CD4-positive, alpha-beta T cell treated with Interferon alpha-2 for 1 hour (primary cell): ENCODE measurements at regions not wholly inside any gene's neighbourhood (a gene's known extent, or its start where the extent isn't known, plus 50 kb on each side); places are given as distances from the start of the nearest gene placed in this dataset.
"Not testable (repeated sequence)": the region's sequence is repeated elsewhere in the genome, so short reads cannot be mapped to it uniquely, and the experiment has no call there.

Experiments
- DNase-seq, 2 donors: peaks; one replicate each; pipeline ENCODE4 v3.0.0-alpha.2; 2020 to 2022

DNA sequence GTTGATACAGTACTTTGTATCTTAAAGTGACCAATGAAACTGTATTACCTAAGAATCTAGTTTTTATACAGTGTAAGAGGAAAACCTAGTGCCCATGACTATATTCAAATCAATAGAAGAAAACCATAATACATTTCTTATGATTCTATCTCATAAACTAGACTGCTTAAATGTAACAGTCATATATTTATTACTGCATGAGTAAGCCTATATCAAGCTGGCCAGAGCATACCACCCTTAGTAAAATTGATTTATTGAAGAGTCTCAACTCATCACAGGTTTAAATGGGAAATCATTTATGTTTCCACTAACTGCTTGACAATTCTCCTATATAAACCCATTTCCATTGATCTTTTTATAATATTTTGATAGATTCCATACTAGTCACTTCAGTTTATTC lies 1059.2 kb upstream of the LRRTM1 start:
- no peak for DNase-seq

DNA sequence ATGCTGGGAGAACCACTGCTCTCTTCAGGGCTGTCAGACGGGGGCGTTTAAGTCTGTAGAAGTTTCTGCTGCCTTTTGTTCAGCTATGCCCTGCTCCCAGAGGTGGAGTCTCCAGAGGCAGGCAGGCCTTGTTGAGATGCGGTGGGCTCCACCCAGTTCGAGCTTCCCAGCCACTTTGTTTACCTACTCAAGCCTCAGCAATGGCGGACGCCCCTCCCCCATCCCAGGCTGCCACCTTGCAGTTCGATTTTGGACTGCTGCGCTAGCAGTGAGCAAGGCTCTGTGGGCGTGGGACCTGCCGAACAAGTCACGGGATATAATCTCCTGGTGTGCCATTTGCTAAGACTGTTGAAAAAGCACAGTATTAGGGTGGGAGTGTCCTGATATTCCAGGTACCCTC lies 1057.9 kb upstream of the LRRTM1 start:
- DNase-seq, result not testable (repeated sequence)

DNA sequence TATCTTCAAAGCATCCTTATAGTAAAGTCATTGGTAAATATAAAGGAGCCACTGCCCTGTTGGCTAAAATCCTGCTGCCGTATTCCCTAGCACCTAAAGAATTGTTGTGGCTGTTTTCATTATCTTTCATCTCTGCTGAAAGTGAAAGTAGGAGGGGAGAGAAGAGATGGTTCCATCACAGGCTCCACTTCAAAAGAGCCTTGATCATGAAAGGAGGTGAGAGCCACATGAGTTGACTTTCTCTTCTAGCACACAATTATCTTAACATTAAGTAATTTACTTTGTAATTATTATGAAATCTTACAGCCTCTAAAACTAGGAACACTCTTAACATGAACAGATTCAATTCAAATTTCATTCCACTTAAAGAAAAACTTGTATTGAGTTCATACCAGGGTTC lies 1050.9 kb upstream of the LRRTM1 start:
- DNase-seq, result no peak

DNA sequence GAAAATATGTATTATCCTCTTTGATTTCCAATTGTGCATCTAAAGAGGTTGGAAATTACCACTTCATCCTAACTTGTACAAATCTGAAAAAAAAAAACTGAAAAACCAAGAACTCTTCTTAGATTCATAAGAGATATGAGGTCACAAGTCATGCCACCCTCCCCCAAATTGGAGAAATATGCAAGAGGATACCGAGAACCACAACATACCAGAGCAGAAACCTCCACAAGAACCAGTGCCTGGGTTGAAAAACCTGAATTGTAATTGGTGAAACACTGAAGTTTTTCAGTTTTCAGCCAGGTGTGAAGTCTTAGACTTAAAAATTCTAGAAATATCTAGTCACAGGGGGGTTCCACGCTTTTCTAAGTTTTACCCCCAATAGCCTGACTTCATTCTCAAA lies 1029.5 kb upstream of the LRRTM1 start:
- DNase-seq, result no peak

DNA sequence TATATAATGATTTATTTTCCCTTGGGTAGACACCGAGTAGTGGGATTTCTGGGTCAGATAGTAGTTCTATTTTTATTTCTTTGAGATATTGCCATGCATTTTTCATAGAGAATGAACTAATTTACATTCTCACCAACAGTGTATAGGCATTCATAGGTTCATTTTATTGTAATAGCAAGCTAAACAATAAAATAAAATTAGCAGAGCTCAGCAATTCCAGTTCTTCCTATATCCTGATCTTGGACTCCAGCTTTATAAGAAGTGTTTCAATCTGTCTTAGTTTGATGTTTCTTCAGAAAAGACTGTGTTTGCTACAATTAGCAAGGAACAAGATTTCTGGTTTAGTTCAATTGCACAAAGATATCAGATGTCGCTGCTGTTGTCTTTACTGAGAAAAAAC lies 1024.4 kb upstream of the LRRTM1 start:
- no peak for DNase-seq

DNA sequence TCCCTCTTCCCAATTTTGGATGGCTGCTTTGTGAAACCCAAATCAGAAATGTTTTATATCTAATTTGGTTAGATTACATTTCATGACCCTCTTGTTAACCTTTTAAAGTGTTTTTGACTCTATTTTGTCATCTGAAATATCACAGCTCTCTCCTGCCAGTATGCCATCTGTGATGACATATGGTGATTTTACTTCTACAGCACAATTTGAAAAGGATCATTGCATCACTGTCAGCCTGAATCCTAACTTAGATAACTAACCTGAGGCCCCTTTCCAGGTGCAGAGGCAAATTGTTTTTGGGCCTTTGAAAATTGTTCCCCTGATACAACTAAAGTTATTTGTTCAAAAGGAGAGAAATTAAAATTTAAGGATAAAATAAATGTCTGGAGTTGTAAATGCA lies 1023.4 kb upstream of the LRRTM1 start:
- DNase-seq, result no peak

DNA sequence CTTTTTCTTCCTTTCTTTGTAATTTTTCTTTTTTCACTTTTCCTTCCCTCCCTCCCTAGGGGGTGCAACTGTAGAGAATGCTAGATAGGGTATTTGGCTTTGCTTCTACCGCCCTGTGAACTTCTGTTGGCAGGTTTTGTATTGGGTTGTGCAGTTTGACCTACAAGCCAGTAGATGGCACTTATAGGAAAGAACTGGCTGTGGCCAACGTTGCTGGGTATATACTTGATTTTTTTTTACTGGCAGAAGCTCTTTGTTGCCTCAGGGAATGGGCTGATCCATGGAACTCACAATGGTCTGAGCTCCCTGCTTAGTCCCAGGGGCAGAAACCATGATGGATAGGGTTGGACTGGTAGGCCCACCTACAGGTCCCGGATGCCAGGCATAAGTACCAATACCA lies 1019.5 kb upstream of the LRRTM1 start:
- no peak for DNase-seq

DNA sequence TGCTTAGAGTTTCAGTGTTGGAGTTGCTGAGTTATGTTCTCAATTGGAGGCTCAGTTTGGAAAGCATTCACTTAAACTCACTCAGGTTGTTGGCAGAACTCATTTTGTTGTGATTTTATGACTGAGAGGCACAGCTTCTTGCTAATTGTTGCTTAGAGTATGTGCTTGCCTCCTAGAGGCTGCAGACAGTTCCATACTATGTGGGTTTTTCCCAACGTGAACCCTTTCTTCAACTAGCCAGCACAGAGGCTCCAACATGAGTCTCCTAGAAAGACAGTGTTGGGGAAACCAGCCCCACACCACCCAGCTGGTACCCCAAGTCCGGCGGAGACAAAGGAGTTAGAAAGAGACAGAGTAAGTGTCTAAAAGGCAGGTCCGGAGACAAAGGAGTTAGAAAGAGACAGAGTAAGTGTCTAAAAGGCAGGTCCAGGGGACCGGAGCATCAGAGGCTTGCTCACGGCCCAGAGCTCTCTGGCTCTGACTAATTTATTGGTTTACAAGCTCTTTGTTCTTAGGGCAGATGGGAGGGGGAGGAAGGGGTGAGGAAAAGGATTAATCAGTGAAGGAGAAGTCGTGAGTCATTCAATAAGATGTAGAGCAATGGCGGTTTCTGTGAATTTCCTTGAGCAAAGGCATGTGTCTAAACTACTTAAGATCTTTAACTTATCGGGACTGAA lies 999.7 kb upstream of the LRRTM1 start:
- no peak for DNase-seq

DNA sequence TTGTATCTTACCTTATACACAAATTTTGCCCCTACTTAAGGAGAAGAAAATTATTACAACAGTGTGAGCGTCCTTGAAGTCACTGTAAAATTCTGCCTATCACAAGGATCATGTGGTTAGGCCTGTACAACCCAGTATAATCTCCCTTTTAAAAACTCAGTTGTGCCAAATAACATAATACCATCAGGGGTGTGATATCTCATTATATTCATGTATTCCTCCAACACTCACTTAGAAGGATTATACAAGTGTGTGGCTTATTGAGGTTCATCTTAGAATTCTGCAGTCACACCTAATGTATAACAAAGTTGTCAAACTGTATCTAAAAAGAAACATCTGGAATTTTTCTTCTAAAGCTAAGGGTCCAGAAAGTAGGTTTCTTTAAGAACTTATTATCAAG lies 998.8 kb upstream of the LRRTM1 start:
- no peak for DNase-seq

DNA sequence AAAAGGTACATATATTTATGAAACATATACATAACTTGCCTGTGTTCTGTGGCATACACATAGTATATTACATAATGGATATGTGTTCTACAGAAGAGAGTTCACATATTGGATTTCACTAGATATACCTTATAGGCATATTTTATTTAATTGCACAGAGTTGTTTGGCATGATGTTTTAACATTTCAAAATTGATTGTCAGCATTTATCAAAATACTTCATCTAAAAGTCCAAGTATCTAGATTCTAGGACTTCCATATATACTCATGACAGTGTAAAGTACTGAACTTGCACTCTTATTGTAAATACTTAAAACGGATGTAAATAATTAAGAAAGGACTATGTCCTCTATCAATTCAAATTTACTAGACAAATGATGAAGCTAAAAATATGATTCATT lies 995.3 kb upstream of the LRRTM1 start:
- no peak for DNase-seq

DNA sequence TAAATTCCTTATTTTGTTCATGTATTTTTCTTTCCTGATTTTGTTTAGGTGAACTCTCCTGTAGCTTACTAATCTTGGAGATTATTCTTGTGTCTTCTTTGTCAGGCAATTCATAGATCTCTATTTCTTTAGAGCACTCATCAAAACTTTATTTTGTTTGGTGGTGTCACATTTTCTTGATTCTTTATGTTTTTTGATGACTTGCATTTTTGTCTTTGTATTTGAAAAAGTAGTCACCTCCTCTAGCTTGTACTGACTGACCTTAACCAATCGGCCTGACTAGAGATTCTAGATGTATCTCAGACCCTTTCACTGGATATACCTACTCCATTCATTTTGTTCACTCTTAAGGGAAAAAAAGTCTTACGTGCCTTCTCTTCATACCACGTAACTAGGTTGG lies 986.3 kb upstream of the LRRTM1 start:
- no peak for DNase-seq

DNA sequence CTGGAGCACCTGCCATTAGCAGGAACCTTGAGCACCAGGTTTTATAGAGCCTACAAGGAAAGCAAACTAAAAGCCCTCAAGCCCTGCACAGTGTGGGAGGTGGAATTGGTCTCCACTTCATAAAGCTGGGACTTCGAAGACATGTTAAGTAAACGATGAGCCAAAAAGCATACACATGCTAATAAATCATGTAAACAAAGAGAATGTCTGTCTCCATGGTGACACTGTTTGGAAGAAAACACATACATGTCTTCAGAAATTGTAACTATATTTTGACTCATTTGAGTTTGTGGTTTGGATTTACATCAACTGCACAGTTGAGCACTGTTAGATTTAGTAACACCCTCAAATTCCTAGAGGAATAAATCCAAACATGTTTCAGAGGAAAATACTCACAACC lies 978.5 kb upstream of the LRRTM1 start:
- no peak for DNase-seq

DNA sequence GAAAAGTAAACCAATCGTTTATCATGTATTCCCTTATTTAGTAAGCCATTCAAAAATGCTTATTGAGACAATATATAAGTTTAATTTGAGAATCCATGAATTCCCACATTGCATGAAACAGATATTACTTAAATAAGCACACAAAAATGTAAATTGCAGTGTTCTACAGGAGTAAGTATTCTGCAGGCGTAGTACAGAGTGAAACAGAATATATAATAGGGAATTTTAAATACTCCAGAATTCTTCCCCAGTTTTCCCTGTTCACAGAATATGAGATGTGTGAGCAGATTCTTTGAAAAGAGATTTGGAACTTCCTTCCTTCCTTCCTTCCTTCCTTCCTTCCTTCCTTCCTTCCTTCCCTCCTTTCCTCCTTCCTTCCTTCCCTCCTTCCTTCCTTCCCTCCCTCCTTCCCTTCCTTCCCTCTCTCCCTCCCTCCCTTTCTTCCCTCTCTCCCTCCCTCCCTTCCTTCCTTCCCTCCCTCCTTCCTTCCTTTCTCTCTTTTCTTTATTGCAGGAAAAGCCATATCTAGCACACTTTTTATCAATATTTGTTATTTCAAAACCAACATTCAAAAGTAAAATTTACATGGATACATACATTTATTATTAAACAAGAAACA lies 977.7 kb upstream of the LRRTM1 start:
- no peak for DNase-seq

DNA sequence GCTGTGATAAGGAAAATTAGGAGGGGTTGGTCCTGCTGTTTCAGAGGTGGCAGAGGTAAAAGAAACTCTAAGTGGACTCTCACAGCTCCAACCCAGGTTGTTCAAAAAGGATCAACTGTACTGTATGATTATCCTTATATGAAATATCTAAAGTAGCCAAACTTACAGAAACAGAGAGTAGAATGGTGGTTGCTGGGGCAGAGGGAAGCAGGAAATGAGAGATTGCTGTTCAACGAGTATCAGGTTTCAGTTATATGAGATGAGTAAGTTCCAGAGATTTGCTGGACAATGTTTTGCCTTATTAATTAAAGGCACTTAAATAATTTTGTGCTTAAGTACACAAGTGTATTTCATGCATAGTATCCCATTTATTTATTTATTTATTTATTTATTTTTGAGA lies 972.0 kb upstream of the LRRTM1 start:
- DNase-seq, result no peak

DNA sequence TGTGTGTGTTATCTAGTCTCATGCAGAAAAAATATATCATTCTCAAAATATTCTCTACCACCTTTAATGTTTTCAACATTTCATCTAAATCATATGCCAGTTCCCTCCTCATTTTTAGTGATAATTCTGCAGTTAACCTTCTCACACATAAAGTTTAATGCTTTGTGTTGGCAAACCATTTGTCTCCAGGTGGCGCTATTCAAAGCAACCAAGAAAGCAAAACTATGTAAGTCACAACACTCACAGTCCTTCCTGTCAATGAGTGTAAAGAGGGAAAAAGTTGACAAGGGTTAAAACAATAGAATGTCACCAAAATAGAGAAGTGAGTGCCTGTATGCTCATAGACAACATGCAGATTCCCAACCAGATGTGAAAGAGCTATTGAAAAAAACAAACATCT lies 961.6 kb upstream of the LRRTM1 start:
- no peak for DNase-seq

DNA sequence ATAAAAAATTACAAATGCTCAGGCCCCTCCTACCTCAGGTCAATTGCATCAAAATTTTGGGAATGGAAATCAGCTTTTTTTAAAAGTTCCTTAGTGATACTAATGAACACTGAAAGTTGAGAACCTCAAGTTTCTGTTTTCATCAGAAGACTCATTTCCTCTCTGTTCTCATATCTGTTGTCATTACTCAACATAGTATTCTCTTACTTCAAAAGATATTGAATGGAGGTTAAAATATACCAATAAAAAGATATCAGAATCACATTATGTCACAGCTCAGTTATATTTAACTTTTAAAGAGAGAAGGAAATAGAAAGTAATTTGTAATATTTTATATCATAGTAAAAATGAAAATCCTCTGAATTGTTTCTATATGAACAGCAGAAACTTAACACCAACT lies 959.4 kb upstream of the LRRTM1 start:
- DNase-seq, result no peak

DNA sequence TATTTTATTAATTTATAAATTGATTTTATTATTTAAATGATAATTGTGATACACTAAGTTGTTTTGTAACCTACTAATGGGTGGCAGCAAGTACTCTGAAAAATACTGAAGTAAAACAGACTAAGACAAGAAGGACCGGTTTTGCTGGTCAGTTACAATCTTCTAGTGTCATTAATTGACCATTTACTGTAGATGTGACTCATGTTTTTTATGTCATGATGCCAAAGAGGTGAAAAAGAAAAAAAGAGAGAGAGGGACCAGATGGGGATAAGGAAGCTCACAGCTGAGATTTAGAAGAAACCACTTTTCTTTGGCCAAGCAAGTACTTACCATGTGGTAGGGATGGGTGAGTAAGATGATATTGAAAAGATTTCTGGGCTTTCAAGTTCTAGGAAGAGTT lies 955.8 kb upstream of the LRRTM1 start:
- DNase-seq, result no peak

DNA sequence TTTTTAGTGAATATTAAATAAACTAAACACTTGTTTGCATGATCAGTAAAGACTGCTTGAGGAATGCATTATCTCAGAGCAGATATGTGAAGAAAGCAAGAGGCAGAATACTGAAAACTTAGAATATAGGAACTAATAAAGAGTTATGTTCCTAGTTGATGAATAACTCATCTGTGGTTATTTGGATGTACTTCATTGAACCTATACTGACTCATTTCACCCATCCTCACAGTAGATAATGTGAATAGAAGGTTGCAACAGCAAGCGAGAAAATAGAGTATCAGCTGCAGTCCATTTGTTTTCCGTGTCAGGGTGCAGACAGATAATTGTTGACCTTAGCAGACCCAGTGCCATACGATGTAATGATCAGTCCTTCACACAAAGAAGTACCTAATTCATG lies 945.7 kb upstream of the LRRTM1 start:
- no peak for DNase-seq

DNA sequence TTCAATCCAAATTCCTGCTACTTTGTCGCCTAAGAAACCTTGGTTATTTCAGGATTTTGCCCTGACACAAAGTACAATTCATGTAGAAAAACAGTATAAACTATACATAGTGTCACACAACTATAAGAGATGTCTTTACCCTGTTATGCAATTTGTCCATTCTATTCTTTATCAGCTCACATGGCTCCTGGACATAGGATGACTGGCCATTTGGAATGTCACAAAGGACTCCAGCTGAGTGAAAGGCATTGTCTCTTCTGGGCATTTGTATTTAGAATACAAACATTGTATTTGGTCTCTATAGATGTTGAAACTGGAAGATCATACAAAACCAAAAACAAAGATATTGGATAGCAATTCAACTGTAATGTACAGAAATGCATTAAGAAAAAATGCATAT lies 944.6 kb upstream of the LRRTM1 start:
- no peak for DNase-seq

DNA sequence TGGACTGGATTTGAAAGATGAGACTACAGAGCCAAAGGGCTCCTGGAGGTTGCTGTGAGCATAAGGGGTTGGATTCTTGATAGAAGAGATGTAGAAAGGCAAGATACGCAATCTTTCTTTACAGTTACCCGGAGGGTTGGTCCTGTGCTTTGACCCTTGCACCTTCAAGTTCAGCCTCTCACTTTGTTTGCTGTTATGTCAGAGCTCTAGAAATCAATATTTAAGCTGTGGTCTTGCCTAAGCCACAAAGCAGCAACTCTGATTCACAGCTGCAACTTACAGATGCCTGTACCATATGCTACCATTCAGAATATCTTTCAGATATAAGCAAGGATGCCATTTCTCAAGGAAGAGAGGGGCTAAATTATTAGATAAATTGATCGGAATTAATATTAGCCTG lies 943.1 kb upstream of the LRRTM1 start:
- DNase-seq, result no peak

DNA sequence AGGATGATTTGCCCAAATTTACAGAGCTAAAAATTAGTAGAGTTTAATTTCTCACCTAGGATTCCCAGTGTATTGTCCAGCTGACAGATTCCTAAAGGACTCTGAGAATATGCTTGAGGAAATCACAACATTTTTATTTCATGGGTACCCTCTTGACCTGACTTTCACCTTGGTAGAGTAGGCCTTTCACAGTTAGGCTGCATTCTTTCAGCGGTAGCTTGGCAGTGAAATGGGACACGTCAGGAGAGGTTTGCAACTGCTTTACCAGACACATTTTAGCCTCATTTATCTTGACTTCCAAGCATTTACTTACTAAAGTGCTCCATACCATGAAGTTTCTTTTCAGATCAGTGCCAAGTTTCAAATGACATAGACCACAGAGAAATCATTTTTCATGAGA lies 937.9 kb upstream of the LRRTM1 start:
- no peak for DNase-seq

DNA sequence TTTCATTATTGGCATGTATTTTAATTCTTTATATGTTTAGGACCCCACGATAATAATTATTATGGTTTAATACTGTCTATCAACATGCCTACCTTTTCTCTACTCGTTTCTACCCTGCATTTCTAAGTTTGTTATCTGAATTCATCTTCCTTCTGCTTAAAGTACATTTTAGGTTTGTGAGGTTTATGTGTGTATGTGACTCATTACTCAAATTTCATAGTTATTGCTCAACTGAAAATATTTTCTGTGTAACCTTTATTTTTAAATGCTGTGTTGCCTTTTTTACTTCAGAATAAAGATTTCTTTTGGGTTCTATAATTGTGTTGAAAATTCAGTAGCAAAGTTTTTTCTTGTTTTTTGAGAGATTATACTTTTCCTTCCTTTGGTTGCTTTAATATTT lies 933.9 kb upstream of the LRRTM1 start:
- DNase-seq, result no peak

DNA sequence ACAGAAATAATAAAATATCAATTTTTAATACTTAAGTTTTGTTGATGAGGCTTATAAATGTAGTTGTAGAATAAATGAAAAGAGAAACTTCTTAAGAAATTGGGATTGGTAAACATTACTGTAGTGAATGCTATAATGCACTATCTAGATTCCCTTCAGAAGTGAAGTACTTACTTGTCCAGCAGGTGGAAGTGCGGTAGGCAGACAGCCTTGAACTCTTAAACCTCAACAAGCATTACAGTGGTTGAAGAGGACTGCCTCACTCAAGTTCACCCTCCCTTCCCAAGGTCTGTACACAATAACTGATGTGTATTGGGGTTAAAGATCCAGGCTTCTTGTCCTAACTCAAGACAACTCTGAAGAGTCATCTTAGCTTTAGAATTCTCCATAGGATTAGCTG lies 931.0 kb upstream of the LRRTM1 start:
- no peak for DNase-seq

DNA sequence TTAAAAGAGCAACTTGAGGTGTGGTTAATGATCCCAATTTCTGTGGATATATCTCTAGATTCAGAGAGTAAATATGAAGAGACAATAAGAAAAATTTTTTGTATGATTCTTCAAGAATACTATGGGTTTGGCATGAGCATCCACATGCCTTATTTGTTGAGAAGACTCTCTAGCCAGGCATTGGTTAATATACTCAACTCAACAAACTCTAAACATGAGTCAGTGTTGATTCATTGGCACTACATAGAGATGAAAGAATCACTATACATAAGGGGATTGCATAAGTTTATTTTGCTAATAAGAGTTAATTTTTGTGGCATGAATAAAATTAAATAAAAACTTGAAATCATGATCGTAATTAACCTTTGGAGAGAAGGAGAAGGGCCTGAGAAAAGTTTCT lies 930.2 kb upstream of the LRRTM1 start:
- DNase-seq, result no peak

DNA sequence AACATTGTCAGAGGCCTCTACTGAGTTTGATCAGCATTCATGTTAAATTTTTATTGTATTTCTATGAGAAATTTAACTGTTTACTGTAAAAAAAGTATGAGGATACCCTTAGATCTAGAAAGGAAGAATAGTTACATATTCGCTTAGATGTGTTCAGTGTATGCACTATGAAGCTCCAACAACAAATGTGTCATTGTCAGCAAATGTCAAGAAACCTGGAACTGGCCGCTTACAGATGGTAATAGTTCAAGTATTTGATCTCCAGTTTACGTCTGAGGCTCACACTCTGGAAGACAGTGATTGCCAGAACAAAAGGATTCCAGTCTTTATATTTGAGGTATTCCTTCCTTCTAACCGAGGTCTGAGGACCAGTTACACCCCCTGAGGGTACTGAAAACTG lies 921.2 kb upstream of the LRRTM1 start:
- DNase-seq, result no peak
